GM12865 (cell line): ENCODE measurements at regions not wholly inside any gene's neighbourhood (a gene's known extent, or its start where the extent isn't known, plus 50 kb on each side); places are given as distances from the start of the nearest gene placed in this dataset.

Experiments used
- DNase-seq: peaks from one replicate; pipeline ENCODE4 v3.0.0; 2010; ENCODE audit warnings: low read depth
- H3K4me3 ChIP-seq: 2 replicates; pipeline ENCODE4 v1.5.1; 2011; ENCODE audit warnings: mild to moderate bottlenecking, low read depth, low read length, control low read depth
- TF ChIP-seq, protein P1 (sequence below): IDR thresholded peaks from 2 replicates; pipeline ENCODE4 v1.5.1; 2011; ENCODE audit warnings: low read length, control low read depth, low read depth, inconsistent platforms; ENCODE audit not compliant: insufficient read depth; ENCODE audit errors: missing control alignments

DNA sequence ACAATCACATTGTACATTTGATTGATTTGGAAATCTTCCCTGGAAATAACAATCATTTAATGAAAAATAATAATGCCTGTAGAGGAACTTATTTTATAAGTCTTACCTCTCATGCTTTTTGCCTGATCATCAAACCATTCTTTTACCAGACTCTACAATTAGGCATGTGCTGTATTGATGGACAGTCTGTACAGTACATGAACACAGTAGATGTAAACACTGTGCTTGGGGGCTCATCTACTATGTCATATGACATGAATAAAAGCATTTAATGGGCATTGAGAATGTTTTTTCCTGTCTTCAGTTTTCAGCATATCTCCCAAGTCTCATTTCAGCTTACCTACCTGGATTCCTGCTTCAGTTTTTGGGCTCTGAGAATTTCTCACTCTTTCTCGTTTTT, 1070.9 kb downstream of the STIM2 start:
- no peak for DNase-seq
- TF ChIP-seq, protein P1, sequence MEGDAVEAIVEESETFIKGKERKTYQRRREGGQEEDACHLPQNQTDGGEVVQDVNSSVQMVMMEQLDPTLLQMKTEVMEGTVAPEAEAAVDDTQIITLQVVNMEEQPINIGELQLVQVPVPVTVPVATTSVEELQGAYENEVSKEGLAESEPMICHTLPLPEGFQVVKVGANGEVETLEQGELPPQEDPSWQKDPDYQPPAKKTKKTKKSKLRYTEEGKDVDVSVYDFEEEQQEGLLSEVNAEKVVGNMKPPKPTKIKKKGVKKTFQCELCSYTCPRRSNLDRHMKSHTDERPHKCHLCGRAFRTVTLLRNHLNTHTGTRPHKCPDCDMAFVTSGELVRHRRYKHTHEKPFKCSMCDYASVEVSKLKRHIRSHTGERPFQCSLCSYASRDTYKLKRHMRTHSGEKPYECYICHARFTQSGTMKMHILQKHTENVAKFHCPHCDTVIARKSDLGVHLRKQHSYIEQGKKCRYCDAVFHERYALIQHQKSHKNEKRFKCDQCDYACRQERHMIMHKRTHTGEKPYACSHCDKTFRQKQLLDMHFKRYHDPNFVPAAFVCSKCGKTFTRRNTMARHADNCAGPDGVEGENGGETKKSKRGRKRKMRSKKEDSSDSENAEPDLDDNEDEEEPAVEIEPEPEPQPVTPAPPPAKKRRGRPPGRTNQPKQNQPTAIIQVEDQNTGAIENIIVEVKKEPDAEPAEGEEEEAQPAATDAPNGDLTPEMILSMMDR: no peak
- no peak overlapping the region for H3K4me3 ChIP-seq

DNA sequence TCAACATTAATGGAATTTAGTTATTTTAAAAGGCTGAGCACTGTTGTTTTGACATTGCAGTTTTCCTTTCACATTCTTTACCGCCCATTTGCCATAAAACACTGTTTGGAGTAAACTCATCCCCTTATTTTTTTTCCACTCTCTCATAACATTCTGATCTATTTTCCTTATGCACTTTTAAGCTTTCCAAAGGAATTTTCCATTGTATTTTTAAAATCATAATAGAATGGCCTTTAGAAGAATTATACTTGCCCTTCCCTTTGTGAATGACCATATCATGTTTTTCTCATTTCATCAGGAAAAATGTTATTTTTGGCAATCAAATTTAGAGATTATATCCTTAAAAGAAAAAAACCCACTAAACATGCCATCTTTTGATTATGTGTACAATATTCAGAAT, 1074.2 kb downstream of the STIM2 start:
- DNase-seq: no peak
- TF ChIP-seq, protein P1: no peak
- H3K4me3 ChIP-seq: no peak overlapping the region

DNA sequence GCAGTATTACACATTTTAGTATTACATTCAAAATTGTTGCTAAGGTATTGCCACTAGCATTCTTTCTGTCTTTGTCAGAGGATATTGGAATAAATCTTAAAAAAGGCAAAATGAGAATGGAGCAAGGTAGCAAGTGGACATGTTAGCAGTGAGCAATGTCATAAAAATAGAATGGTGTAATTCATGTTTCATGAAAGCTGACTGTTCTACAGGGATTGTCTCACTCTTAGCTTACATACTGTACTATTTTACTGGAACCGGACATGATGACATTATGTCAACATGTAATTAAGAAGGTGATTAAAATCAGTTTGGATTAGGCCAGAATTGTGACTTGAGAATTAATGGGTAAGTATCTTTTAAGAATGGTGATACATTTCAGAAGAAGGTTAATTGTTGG, 1086.2 kb downstream of the STIM2 start:
- no peak for DNase-seq
- H3K4me3 ChIP-seq: no peak overlapping the region
- TF ChIP-seq, protein P1: no peak

DNA sequence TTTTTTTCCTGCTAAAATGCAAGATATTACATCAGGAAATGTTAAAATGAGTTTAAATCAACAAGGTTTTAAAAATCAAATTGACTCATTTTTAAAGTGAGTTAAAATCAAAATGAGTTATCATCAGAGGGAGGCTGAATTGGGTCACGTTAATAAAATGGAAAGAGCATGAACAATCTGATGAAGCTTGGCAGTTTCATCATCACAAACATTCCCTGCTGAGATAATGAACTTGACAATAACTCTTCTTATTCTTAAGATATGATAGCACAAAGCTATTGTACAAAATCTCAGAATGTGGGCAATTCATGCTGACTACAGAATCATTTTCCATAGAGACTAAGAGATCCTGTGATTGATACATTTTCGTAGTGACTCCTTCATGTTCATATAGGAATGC, 1086.7 kb downstream of the STIM2 start:
- no peak overlapping the region for H3K4me3 ChIP-seq
- DNase-seq: no peak
- TF ChIP-seq, protein P1: no peak

GRCh38 chr4:27964095-27964494, 1103.5 kb downstream of the STIM2 start:
- DNase-seq: no peak
- no peak overlapping the region for H3K4me3 ChIP-seq
- TF ChIP-seq, protein P1: no peak

- TF ChIP-seq, protein P1: no peak
- DNase-seq: no peak
- no peak overlapping the region for H3K4me3 ChIP-seq
Measured at GRCh38 chr4:27966664-27967063, 1106.0 kb downstream of the STIM2 start.

DNA sequence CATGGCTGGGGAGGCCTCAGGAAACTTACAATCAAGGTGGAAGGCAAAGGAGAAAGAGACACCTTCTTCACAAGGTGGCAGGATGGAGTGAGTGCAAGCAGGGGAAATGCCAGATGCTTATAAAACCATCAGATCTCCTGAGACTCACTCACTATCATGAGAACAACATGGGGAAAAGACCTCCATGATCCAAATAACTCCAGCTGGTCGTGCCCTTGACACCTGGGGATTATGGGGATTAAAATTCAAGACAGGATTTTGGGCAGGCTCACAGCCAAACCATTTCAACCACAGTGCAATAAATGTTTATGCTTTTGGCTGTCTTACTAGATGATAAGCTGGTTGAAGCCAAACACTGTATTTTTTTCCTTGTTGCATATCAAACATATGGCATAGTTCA, 1112.4 kb downstream of the STIM2 start:
- TF ChIP-seq, protein P1: no peak
- no peak overlapping the region for H3K4me3 ChIP-seq
- DNase-seq: no peak
